ENCODE measurements at regions not wholly inside any gene's neighbourhood (a gene's known extent, or its start where the extent isn't known, plus 50 kb on each side); places are given as distances from the start of the nearest gene placed in this dataset.
"Not testable (repeated sequence)": the region's sequence is repeated elsewhere in the genome, so short reads cannot be mapped to it uniquely, and the experiment has no call there.

DNA sequence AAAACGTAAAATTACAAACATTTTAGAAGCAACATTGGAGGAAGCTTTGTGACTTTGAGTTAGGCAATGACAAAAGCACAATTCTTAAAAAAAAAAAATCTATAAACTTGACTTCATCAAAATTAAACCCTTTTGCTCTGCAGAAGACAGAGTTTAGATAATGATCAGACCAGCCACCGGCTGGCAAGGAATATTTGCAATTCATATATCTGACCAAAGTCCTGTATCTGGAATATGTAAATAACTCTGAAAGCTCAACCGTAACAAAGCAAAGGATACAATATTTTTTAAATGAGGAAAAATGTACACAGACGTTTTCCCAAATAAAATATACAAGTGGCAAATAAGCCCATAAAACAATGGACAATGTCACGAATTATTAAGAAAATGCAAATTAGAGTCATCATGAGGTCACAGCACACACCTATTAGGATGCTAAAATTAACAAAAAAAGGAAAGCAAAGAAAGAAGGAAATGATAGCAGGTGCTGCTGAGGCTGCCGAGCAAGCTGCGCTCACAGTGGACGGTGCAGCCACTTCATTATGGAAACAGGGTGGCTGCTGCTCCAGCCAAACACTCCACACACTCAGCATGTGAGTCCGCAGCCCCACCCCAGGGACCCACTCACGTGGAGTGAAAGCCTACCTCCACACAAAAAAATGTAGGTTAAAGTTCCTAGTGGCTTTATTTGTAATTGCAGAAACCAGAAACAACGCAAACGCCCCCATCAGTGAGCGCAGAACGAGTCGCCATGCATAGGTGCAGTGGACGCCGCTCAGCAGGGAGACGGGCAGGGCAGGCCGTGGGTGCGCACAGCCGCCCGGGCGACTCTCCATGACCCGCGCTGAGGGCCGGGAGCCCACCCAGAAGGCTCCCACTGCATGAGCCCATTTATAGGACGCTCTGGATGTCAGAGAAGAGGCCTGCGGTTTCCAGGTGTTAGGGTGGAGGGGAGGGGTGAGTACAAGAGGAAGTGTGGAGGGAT, 375.4 kb downstream of the ADGRD1 start:
- not testable (repeated sequence) for H3K27ac ChIP-seq, H3K4me3 ChIP-seq

DNA sequence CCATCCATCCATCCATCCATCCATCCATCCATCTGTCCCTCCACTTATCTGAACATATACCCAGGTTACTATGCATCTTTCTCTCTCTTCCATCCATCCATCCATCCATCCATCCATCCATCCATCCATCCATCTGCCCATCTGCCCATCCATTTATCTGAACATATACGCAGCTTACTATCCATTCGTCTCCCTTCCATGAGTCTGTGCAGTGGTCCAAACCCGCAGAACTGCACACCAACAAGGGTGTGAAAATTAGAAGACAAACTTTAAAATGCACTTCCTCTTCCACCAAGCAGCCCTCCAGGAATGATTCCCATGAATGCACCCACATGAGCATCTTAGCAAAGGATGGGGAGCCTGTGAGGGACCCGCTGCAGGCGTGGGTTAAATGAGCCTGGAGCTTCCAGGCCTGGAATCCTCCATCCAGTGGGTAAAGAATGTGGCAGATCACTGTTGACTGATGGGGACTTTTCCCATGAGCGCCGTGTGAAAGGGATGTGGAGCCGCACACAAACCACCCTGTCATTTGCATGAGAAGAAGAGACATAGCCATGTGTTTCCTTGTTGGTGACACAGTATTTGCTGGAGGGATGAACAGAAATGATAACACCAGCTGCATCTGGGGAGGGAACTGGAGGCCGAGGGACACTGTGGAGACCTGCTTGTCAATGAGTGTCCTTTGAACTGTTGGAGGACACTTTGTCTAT, 376.6 kb downstream of the ADGRD1 start:
- Histone ChIP-seq H3K27ac (no peak overlapping the region), H3K4me3 (no peak overlapping the region)

DNA sequence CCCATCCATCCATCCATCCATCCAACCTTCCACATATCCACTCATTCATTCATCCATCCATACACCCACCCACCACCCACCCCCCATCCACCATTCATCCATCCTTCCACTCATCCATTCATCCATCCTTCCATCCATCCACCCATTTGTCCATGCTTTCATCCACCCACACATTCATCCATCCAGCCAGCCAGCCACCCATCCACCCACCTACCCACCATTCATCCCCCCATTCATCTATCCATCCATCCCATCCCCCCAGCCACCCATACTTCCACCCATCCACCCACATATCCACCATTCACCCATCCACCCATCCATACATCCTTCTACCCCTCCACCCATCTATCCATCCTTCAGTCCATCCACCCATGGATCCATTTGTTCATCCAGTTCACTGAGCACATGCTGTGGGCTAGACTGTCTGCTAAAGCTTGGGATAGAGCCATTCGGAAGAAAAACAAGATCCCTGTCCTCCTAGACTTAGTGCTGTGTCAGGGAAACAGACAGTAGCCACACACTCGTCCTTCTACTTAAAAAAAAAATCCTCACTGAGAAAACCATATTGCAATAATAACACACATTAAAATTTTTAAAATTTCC, 377.5 kb downstream of the ADGRD1 start:
- no peak overlapping the region for H3K4me3 ChIP-seq
- H3K27ac ChIP-seq, result no peak overlapping the region

DNA sequence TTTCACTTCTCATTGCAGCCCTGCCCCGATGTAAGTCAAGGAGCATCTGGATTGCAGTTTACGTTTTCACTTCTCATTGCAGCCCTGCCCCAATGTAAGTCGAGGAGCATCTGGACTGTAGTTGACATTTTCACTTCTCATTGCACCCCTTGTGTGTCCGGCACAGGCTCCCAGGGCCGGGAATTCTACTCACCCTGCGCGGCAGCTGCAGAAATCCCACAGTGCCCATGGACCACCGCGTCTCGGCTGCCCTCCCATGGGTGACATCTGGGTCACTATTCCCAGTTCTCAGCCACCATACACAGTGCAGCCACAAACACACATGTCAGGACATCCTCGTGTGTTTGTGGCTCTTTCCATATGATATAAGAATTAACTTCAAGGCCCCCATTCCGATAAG, 378.5 kb downstream of the ADGRD1 start:
- no peak overlapping the region for H3K27ac ChIP-seq
- H3K4me3 ChIP-seq, result no peak overlapping the region

DNA sequence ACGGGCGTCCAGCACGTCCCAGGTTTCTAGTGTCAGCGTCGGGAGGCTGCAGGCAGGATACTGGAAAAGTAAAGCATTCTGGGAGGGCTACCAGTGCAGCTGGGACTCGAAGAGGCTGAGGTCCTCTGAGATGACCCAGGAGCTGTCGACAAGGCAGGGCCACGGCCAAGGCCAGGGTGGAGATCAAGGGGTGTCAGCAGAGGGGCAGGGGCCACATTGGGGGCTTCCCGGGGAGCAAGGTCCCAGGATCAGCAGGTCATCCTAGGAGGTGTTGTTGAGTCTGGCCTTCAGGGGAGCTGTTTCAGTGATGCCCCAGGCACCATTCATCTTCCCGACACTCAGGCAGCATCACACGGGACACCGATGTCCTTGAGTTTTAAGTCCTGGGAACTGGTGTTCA, 377.8 kb upstream of the SFSWAP start:
- Histone ChIP-seq H3K4me3 (no peak overlapping the region), H3K27ac (no peak overlapping the region)

DNA sequence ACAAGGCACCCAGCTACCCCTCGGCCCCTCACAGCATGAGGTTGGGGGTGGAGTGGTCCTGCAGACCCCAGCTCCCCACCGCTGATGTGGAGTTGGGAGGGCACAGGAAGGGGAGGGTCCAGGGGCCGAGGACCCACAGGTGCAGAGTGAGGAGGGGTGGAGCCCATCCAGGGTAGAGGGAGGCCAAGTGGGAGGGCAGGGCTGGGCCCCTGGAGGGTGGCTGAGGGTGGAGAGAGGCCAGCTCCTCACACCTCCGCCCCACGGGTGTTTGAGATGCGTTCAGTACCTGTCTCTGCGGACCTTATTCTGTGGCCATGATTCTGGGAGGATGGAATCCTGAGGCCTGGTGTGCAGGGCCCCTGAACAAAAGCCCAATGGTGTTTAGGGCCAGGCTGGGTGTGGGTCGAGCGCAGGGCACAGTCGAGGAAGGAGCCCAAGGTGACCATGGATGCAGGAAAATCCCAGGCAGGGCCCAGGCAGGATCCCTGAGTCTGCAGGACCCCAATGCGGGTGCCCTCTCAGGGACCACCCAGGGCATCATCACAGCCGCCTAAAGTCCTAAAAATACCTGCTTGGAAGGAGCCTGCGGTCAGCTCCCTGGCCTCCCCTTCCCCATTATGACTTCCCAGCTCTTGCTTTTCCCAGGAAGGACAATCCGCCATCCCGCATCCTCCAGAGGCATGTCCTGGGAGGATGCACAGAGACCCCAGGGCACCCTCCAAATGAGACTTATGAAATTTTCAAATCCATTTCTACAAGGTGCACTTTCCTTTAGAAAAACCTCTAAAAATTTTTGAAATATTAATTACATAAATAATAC, 377.1 kb upstream of the SFSWAP start:
- Histone ChIP-seq H3K27ac (no peak overlapping the region), H3K4me3 (no peak overlapping the region)

DNA sequence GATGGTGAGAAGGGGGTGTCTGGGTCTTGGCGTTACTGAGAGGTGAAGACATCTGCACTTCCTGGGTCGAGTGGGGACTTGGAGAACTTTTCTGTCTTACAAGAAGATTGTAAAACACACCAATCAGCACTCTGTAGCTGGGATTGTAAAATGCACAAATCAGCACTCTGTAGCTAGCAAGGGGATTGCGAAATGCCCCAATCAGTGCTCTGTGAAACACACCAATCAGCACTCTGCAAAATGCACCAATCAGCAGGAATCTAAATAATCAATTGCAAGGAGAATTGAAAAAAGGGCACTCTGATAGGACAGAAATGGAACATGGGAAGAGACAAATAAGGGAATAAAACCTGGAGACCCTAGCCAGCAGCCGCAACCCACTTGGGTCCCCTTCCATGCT, 376.1 kb upstream of the SFSWAP start:
- Histone ChIP-seq H3K4me3 (no peak overlapping the region), H3K27ac (no peak overlapping the region)

DNA sequence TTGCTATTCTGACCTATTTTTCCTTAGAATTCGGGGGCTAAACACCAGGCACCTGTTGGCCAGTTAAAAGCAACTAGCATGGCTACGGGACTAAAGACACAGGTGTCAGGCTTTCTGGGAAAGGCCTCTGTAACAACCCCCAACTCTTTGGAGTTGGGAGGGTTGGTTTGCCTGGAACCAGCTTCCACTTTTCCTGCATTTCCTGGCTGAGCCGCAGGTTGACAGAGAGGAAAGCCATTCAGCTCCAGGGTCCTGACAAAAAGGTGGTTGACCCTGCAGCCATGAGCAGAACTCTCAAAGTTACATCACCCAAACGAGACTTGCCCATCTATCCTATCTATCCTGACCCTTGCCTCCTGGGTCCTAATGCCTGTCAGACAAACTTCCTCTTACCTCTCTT, 375.4 kb upstream of the SFSWAP start:
- no peak overlapping the region for H3K4me3 ChIP-seq
- no peak overlapping the region for H3K27ac ChIP-seq

DNA sequence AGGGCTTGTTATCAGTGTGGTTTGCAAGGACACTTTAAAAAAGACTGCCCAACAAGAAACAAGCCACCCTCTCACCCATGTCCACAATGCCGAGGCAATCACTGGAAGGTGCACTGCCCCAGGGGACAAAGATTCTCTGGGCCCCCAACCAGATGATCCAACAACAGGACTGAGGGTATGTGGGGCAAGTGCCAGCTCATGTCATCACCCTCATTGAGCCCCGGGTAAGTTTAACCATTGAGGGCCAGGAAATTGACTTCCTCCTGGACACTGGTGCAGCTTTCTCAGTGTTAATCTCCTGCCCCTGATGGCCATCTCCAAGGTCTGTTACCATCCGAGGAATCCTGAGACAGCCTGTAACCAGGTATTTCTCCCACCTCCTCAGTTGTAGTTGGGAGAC, 373.0 kb upstream of the SFSWAP start:
- not testable (repeated sequence) for H3K27ac ChIP-seq, H3K4me3 ChIP-seq

DNA sequence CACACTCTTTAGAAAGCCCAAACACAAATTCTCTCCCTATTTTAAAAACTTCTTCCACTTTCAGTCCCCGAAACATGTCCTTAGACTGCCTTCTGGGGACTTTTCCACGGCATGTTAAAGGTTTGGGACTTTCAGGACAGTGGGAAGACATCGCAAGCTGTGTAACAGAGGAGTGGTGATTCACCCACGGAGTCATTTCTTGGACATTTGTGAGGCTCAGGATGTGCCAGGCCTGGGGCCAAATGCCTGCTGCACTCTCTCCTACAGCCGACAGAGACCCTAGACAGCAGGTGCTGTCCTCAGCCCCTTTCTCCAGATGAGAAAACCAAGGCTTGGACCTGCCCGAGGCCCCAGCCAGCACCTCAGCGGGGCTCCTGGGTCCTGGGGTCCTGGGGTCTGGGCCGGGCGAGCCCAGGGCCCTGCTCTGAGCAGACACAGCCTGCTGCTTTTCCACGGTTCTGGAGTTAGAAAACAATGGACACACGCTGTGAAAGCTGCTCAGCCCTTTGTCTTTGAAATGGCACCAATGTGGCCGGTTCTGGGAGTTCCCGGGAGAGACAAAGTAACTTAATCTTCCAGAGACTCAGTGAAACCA, 370.2 kb upstream of the SFSWAP start:
- H3K4me3 ChIP-seq, result no peak overlapping the region
- H3K27ac ChIP-seq, result no peak overlapping the region

DNA sequence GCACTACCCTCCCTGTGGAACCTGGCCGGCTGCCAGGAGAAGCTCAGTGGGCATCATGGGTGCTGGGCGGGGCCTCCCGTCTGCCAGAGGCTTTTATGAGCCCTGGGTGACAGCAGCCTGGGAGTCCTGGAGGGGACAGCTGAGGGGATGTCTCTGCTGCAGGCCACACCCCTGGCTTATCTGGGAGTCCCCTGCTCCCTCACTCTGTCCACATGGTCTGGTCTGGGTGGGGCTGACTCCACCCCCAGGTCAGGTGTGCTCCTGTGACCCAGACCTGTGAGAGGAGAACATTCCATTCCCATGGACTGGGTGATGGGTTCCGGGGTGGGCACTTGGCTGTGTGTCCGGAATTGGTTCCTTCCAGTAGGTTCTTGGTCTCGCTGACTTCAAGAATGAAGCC, 369.3 kb upstream of the SFSWAP start:
- not testable (repeated sequence) for H3K4me3 ChIP-seq, H3K27ac ChIP-seq

DNA sequence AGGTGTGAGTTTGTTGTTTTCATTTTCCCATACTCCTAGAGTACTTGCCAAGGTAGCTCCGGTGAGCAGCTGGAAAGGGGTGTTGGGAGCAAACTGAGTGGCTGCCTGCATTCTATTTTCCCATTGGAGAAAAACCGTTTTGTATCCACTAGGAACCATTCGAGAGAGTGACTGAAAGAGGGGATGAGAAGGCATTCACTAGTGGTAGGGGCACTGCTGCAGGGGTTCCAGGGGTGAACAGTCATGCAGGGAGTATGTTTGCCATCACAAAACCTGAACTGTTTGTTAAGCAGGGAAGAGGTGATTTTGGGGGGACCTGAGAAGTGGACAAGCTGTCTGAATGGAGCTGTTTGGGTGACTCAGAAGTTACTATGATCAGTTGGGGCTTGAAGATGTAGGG, 367.5 kb upstream of the SFSWAP start:
- not testable (repeated sequence) for H3K4me3 ChIP-seq, H3K27ac ChIP-seq

DNA sequence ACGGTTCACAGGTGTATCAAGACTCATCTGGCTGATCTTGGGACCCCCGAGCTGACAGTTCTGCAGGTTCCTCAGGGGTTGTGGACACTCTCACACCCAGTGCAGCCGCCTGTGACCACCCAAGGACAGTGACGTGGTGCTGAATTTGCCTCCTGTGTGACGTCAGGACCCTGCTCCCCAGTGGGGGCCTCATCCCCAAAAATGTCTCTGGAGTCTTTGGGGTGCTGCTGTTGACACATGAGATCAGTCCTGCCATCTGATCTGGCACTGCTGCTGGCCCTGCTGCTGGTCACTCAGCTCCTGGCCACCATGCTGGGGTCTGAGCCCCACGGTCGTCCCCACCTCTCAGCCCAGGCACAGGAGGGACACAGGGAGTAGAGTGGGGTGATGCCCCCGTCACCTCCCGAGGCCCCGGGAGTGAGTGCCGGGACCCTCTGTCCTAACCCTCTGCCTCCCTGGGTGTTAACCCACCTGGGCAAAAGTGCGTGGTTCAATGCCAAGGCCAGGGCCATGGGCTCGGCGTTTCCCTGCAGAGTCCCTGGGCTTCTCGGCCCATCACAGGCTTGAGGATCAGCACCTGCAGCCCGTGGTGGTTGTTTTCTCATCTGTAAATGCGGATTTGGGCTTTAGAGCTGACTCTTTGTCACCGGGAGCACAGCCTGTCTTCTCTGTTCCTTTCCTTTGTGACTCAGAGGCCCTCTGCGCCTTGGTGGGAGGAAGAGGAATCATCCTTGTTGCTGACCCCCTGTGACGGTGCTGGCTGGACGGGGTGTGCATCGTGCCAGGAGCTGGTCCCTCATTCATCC, 366.0 kb upstream of the SFSWAP start:
- H3K27ac ChIP-seq, H3K4me3 ChIP-seq: not testable (repeated sequence)

DNA sequence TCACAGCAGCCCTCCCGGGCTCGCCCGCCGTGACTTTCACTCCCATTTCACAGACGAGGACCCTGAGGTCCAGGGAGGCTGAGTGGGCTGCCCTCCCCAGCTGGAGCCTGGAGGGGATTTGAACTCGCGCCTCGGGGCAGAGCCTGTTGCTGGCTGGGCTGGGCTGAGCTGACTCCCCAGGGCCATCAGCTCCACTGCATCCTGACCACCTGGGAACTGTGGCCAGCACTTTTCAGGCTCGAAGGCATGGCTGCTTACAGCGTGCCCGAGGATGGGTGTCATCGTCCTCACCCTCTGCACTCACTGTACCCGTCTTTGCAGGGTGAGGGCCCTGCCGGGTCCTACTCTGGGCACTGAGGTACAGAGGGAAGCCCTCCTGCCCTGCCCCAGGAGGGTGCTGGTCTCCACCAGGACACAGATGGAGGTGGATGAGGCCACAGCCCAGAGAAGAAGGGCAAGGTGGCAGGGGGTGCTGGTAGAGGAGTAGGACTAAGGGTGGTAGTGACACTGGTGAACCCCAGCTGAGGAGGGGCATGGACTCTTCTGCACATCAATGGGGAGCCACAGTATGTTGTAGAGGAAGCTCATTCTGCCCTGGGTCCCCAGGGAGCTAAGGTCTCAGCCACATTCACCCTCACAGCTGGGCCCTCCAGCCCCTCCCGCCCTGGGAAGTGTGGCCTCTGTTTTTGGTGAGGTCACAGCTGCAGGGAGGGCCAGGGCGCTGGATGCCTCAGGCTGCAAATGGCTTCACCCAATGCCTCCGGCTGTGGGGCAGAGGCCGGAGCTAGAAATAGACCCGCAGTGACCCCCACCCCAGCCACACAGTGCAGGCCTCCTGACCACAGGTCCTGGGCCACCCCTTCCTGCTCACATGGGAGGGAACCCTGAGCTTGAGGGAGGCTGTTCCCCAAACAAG, 365.1 kb upstream of the SFSWAP start:
- Histone ChIP-seq H3K27ac (no peak overlapping the region), H3K4me3 (no peak overlapping the region)

DNA sequence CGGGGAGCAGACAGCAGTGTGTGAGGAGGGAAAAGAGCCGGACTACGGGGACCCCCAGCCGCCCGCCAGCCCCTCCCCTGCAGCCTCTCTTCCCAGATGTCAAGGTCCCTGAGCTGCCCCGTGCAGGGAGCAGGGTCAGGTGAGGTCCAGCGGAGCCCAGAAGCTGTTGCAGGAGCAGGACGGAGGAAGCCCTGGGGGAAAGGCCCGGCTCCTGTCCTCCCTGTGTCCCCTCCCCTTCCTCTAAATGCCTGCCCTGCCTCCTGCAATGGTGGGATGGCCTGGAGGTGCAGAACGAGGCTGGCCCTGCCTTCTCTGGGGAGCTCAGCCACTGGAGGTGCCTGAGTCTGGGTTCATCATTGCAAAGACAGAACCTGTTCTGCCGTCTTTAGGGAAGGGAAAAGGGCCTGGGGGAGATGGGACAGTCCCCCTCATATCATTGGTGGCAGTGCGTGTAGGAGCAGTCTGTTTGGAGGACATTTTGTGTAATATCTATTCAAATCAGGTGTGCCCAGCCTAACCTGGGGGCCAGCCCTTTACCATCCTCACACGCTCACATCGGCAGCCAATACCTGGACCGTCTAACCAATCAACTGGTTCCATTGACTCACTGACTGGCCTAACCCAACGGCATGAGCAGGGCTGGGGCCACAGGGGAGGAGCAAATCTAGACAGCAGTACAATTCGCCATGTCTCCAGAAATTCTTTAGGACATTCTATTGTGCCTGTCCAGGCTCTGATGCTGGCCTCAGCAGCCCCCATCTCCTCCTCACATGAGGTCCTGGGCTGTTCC, 364.1 kb upstream of the SFSWAP start:
- Histone ChIP-seq H3K27ac (no peak overlapping the region), H3K4me3 (no peak overlapping the region)

DNA sequence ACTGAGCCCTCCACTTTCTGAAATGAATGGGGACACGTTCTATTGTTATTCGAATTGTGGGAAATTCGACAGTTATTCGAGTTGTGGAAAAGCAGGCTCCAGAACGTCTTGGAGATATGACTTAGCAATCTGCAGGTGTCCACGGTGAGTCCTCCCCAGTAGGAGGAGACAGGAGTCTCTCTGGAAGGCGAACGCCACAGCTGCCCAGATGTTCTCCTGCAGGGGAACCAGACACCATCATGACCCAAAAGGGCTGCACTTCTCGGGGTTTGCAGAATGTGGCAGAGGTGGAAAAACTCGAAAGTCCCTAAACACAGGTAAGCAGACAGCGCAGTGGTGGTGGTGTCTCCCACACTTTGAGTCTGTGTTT, 363.6 kb upstream of the SFSWAP start:
- Histone ChIP-seq H3K27ac (no peak overlapping the region), H3K4me3 (no peak overlapping the region)

DNA sequence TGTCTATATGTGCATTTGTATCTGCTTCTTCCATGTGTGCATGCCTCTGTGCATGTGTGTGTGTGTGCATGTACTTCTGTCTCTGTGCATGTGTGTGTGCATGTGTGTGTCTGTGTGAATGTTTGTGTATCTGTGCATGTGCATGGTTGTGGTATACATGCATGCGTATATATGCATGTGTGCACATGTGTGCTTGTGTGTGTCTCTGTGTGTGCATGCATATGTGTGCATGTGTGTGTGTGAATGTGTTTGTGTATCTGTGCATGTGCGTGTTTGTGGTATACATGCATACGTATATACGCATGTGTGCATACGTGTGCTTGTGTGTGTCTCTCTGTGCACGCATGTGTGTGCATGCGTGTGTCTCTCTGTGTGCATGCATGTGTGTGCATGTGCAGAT, 363.2 kb upstream of the SFSWAP start:
- Histone ChIP-seq H3K27ac (no peak overlapping the region), H3K4me3 (no peak overlapping the region)

Measured in skin epidermis (tissue), 12 donors.